ENCODE measurements at regions not wholly inside any gene's neighbourhood (a gene's known extent, or its start where the extent isn't known, plus 50 kb on each side); places are given as distances from the start of the nearest gene placed in this dataset.
"Not testable (repeated sequence)": the region's sequence is repeated elsewhere in the genome, so short reads cannot be mapped to it uniquely, and the experiment has no call there.

DNA sequence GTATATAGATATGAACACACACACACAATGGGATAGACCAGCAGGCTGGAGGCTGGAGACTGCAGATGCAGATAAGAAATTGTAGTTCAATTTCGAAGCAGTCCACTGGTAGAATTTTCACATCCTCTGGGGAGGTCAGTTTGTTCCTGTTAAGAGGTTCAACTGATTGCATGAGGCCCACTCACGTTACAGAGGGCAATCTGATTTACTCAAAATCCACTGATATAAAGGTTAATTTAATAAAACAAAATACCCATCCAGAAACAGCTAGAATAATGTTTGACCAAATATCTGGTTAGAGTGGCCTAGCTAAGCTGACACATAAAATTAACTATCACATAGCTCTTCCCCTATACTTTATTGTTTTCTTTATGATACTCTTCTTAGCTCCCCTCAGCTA, 162.9 kb upstream of the SMIM30 start:
- DNase-seq (ENCODE audit: low spot score in 2 of 2), result no peak
- FAIRE-seq, result no peak

DNA sequence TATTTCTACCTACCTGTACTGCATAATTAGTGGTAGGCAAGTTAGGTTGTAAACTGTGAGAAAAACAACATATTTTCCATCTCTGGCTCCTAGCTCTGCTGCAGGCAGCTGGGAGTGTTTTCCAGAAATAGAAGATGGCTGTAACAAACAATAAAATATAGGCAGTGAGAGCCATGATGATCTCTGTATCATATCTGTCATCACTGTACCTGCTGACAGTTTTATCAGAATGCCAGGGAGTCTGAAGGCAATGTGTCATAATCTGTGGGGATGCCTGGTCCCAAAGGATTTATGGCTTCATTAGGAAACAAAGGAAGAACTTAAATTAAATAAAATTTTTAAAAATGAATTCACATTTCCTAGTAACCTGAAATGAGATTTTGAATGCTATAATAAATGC, 160.9 kb upstream of the SMIM30 start:
- FAIRE-seq (no peak), DNase-seq (ENCODE audit: low spot score in 2 of 2) (no peak)

DNA sequence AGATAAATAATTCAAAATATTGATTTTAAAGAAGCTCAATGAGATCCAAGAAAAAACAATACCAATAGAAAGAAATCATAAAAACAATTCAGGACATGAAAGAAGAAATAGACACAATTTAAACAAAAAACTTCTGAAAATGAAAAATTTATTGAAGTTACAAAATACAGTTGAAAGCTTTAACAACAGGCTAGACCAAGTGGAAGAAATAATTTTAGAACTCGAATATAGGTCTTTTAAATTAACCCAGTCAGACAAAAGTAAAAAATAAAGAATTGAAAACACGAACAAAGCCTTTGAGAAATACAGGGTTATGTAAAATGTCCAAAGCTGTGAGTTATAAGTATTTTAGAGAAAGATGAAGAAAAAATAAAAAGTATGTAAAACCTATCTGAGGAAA, 152.4 kb upstream of the SMIM30 start:
- DNase-seq (ENCODE audit: low spot score in 2 of 2) (no peak), FAIRE-seq (no peak)

- DNase-seq (ENCODE audit: low spot score in 2 of 2); FAIRE-seq: not testable (repeated sequence)
Measured at GRCh38 chr7:113269592-113269991, 151.2 kb upstream of the SMIM30 start.

- DNase-seq (ENCODE audit: low spot score in 2 of 2) (no peak), FAIRE-seq (no peak)
Measured at GRCh38 chr7:113268757-113269156, 150.4 kb upstream of the SMIM30 start.

DNA sequence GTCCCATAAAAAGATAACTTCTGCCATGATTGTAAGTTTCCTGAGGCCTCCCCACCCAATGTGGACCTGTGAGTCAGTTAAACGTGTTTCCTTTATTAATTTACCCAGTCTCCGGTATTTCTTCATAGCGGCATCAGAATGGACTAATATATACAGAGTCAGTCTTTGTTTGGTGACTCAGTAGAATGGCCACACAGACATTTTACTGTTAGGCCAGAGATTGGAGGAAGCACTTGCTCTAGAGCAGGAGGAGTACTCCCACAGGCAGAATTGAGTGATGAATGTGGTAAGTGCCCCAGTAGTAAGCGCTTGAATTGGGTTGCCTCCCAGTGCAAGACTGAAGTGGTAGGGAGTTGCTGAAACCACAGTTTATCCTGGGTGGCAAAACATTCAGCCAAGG, 149.5 kb upstream of the SMIM30 start:
- DNase-seq (ENCODE audit: low spot score in 2 of 2) (no peak), FAIRE-seq (no peak)

GRCh38 chr7:113267271-113267670, 148.9 kb upstream of the SMIM30 start:
- DNase-seq (ENCODE audit: low spot score in 2 of 2) (no peak), FAIRE-seq (no peak)

- DNase-seq (ENCODE audit: low spot score in 2 of 2), result no peak
- FAIRE-seq, result no peak
Measured at GRCh38 chr7:113263749-113264148, 145.4 kb upstream of the SMIM30 start.

- FAIRE-seq, result not testable (repeated sequence)
Measured at GRCh38 chr7:113263215-113263742, 144.9 kb upstream of the SMIM30 start.

GRCh38 chr7:113256883-113257531, 138.7 kb upstream of the SMIM30 start:
- no peak for FAIRE-seq
- DNase-seq (ENCODE audit: low spot score in 2 of 2), result no peak

More at GRCh38 chr7:113263215-113263742, 144.9 kb upstream of the SMIM30 start:
- DNase-seq (ENCODE audit: low spot score in 2 of 2), result not testable (repeated sequence)

DNA sequence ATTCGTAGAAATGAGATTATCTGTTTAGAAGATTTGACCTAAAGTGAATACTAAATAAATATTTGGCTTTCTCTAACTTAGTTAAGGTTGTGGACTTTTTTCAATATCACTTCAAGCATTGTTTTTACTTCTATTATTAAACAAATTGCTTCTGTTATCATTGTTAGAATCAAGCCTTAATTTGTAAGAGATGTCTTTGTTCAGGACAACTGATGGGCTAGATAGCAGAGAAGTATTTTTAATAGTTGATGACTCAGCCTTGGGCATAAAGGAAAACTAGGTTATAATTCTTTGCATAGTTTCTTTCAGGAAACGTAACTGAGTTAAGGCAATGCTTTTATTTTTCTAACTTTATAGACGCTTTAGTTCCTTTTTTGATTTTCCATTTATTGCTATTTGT, 128.8 kb upstream of the SMIM30 start:
- no peak for FAIRE-seq

DNA sequence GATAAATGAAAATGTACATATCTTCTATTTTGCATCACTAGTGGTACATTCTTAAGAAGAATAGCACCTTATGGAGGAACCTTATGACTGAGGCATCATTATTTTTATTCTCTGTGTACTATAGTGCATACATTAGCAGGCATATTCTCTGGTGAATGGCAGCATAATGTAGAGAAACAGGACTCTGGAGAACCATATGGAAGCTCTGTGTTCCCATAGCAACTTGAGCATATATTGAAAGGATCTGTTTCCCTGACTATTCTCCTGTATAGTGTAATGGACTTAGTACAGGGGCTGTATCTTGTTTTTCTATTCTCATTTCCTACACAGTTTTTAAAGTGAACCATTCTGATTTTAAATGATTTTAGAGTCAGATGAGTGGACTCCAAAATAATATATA, 128.4 kb upstream of the SMIM30 start:
- DNase-seq (ENCODE audit: low spot score in 2 of 2) (no peak), FAIRE-seq (no peak)

More for the DNA sequence above, 128.8 kb upstream of the SMIM30 start:
- DNase-seq (ENCODE audit: low spot score in 2 of 2), result no peak

DNA sequence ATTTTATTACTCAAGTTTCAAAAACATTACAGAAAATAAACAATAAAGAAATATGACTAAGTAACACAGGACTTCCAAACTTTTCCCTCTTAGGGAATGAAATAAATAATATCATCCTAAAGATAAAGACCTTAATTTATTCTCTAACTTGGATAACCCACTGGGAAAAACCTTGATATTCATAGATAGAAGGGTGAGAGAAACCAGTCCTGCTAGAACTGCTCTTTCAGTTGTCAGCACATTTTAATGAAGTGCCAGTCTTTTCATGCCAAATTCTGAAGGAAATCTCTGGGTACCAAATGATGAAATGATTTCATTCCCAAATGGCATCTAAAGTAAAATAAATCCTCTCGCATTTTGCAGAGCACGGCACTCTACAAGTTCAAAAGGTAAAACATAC, 114.5 kb upstream of the SMIM30 start:
- no peak for DNase-seq (ENCODE audit: low spot score in 2 of 2)
- no peak for FAIRE-seq

DNA sequence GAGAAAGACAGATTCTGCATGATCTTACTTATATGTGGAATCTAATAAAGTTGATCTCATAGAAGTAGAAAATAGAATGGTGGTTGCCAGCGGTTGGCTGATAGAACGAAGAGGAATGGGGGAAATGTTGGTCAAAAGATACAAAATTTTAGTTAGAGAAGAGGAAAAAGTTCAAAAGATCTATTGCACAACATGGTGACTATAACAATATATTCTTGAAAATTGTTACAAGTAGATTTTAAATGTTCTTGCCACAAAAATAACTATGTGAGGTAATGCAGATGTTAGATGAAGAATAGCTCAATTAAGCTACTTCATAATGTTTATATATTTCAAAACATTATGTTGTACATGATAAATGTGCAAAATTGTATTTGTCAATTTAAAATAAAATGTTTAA, 112.3 kb upstream of the SMIM30 start:
- DNase-seq (ENCODE audit: low spot score in 2 of 2) (no peak), FAIRE-seq (no peak)

DNA sequence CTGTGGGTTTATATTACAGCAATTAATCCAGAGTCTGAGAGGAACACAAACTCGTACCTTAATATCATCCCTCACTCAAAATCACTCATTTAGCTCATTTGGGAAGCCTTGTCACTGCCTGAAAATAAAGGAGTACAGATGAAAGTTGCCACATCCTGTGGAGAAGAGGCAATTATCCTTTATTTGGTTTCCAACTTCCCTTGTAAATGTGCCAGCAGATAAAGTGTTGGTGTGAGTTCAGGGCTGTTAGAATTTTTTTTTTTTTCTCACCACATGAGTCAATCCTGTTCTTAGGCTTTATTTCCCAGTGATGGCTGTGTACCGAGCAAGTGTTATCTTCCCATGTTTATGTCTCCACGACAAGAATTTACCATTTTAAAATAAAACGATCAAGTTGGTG, 99.0 kb upstream of the SMIM30 start:
- DNase-seq (ENCODE audit: low spot score in 2 of 2), result no peak

DNA sequence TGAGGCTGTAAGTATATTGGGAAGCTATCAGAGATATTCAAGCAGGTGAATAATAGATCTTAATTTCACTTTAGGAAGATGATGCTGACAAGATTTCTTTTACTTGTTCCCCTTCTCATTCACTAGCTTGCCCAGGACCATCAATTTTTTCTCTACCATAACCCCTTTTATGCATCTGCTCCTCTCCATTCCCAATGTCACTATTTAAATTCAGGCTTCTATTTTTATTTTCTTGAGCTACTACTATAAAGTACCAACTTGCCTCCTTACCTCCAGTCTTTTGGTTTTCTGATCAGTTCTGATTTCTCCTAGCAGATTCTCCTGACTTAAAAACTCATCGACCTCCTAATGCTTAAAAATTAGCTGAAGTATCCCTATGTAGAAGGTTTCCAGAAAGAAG, 97.7 kb upstream of the SMIM30 start:
- no peak for FAIRE-seq
- no peak for DNase-seq (ENCODE audit: low spot score in 2 of 2)

More for the DNA sequence above, 99.0 kb upstream of the SMIM30 start:
- no peak for FAIRE-seq

DNA sequence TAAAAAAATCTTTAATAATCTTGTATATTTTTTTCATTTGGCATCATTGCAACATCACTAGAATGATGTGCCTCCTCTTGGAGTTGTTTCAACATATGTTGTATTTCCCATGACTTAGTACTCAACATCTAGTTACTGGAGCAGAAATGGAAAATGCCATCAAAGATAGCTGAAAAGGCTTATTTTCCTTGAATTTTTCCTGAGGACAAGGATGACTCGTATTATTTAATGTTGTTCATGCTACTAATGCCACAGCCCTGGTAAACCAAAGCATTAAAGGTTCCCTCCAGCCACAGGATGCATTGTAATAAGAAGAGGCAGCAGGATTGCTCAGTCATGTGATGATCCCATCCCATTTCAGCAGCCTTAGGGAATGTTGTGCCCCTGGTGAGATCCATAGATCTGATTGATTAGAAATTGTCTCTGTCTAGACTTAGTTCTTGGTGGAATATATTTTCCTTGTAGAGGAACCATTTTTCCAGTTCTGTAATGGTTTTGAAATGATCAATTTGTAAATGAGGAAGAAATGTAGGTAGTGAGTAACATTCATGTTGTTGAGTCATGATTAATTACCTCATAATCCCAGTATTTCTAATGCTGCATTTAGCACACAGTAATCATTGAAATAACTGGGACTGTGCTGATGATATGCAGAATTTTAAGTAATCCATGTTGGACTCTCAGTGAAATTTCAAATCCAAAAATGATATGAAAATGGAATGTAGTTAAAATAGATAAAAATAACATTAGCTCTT, 91.3 kb upstream of the SMIM30 start:
- FAIRE-seq (no peak), DNase-seq (ENCODE audit: low spot score in 2 of 2) (no peak)

GRCh38 chr7:113207931-113208330, 89.6 kb upstream of the SMIM30 start:
- no peak for DNase-seq (ENCODE audit: low spot score in 2 of 2)
- FAIRE-seq, result no peak

DNA sequence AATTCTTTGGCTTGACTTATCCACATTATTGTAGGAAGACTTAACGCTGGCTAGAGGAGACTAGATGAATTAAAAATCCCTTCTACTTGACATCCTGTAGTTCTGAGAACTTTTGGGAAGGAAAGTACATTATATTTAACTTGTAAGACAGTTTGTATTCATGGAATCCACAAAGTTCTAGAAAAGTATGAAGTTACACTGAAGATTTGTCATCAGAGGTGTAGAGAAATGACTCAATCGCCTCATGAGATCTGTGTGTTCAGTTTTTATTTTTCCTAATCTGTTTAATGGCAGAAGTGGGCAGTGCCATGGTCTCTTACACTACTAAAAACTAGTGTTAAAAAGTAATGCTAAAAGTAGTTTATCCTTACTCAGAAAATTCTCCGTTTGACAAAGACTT, 89.1 kb upstream of the SMIM30 start:
- DNase-seq (ENCODE audit: low spot score in 2 of 2) (no peak), FAIRE-seq (no peak)

DNA sequence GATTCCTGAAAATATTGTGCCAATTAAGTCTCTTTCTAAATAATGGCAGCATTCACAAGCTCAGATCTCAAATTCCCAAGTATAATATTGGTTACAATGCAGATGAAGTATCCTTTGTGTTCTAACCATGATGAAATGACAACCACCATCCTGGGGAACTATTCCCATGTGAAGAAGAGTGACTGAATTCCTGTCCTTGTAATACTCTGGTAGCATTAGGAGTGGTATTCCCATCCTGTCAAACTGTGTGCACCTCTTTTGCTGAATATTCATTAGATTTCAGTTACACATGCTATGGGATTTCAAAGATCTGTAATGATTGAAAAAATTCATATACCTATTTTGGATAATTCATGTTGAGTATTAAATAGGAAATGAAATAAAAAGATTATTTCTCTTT, 86.1 kb upstream of the SMIM30 start:
- FAIRE-seq (no peak), DNase-seq (ENCODE audit: low spot score in 2 of 2) (no peak)

- DNase-seq (ENCODE audit: low spot score in 2 of 2), result no peak
Measured at GRCh38 chr7:113202284-113202683, 83.9 kb upstream of the SMIM30 start.

DNA sequence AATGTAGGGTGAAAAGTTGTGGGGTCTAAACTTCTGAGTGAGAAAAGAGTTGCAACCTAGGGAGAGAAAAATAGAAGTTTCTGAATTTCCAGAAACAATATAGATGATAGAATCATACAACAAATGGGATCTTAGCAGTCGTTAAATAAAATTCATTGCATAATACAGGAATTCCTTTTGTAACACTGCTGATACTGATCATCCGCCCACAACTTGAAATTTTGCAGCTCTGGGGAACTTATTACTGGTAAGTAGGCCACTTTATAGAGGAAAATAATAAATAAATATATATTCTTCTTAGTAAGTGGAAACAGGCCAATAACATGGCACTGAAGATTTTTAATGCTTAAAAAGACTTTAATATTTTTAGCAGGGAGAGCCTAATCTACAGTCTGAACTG, 81.9 kb upstream of the SMIM30 start:
- DNase-seq (ENCODE audit: low spot score in 2 of 2) (no peak), FAIRE-seq (no peak)

More at GRCh38 chr7:113202284-113202683, 83.9 kb upstream of the SMIM30 start:
- FAIRE-seq, result no peak

Measured in frontal cortex (tissue), 3 donors.